Activated T-helper 1 cell treated with anti-CD3 and anti-CD28 coated beads, Interleukin-12 subunit alpha, Interleukin-12 subunit beta, Interleukin-2, Interleukin-4 antibody, amounts not matched to agents 30 ng/mL and 10 ng/mL and 1 ng/mL, durations not matched to agents 14 hours and 24 hours and 36 hours (primary cell): ENCODE measurements at regions not wholly inside any gene's neighbourhood (a gene's known extent, or its start where the extent isn't known, plus 50 kb on each side); places are given as distances from the start of the nearest gene placed in this dataset.

Experiments used
- DNase-seq: peaks from one replicate; pipeline ENCODE4 v3.0.0; 2021; ENCODE audit warnings: low spot score
- H3K27ac Mint-ChIP-seq: one replicate; pipeline ENCODE4 v1.8.0; 2021; ENCODE audit warnings: mild to moderate bottlenecking, mixed read lengths
- H3K27me3 Mint-ChIP-seq: one replicate; pipeline ENCODE4 v1.8.0; 2022; ENCODE audit warnings: mild to moderate bottlenecking, moderate library complexity, mixed read lengths; ENCODE audit not compliant: insufficient read depth
- H3K36me3 Mint-ChIP-seq: one replicate; pipeline ENCODE4 v1.8.0; 2021; ENCODE audit warnings: low read depth, mixed read lengths
- H3K4me1 Mint-ChIP-seq: one replicate; pipeline ENCODE4 v1.8.0; 2021; ENCODE audit warnings: low read depth, mixed read lengths
- H3K4me3 Mint-ChIP-seq: one replicate; pipeline ENCODE4 v1.8.0; 2021; ENCODE audit warnings: mild to moderate bottlenecking, moderate library complexity, mixed read lengths
- H3K9me3 Mint-ChIP-seq: one replicate; pipeline ENCODE4 v1.8.0; 2021; ENCODE audit warnings: mixed read lengths
- intact Hi-C: fragments of 100-400 bp; cut with micrococcal nuclease; formaldehyde crosslinking; loops from one replicate; pipeline ENCODE4 v1.15.1; 2024

GRCh38 chr6:14873781-14874441 lies 372.0 kb upstream of the JARID2 start:
- Mint-ChIP-seq H3K4me1 (peaks cover 75% of the 10 kb centered on the region), H3K9me3 (no peaks in the 10 kb centered on the region), H3K4me3 (no peak overlapping the region), H3K27ac (peak overlapping the region; percentile 50), H3K36me3 (peaks cover 16% of the 10 kb centered on the region), H3K27me3 (peaks cover under 1% of the 10 kb centered on the region)
- intact Hi-C loops, result no loop called here
- DNase-seq, result no peak

- no peaks in the 10 kb centered on the region for H3K27me3 Mint-ChIP-seq
- H3K36me3 Mint-ChIP-seq, result peaks cover 11% of the 10 kb centered on the region
- no peaks in the 10 kb centered on the region for H3K9me3 Mint-ChIP-seq
- DNase-seq, result no peak
- no peak overlapping the region for H3K4me3 Mint-ChIP-seq
- peak overlapping the region; percentile 98 for H3K27ac Mint-ChIP-seq
- peaks cover 70% of the 10 kb centered on the region for H3K4me1 Mint-ChIP-seq
- intact Hi-C loops, result loop anchor here (1.0 to 5.0 kb wide), 17 partner anchors 16 to 665 kb away; no protein-coding TSS in a partner anchor
These were observed 370.8 kb upstream of the JARID2 start for GRCh38 chr6:14874975-14875480.

DNA sequence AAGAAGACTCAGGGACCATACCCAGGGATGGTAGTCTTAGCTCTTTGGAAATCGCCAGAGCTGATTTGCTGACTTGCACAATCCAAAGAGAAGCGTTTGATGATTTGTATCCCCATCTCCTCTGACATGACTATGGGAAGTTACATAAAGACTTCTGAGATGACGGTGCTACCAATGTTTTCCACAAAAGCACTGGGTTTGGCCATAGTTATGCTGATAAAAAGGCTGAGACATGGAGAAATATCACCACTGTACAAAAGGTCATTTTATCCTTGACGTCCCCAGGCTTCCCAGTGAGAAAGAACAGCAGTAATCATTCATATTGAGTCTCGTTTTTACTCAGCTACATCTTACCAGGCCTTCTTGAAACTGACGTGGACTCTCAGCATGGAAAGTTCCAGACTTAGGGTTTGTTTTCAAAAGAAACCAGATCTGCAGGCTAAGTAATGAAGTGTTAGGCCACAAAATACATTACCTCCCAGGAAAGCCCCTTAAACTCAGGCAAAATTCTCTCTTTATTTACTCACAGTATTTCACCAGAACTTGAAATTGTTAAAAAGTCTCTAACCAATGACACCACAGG lies 370.3 kb upstream of the JARID2 start:
- Mint-ChIP-seq H3K4me1 (peaks cover 75% of the 10 kb centered on the region), H3K36me3 (peaks cover 10% of the 10 kb centered on the region), H3K27me3 (no peaks in the 10 kb centered on the region), H3K4me3 (peak overlapping the region; percentile 23), H3K9me3 (no peaks in the 10 kb centered on the region), H3K27ac (peak overlapping the region; percentile 98)
- peak; percentile 33 for DNase-seq
- intact Hi-C loops, result loop anchor here (1.0 to 5.0 kb wide), 18 partner anchors 16 to 747 kb away; no protein-coding TSS in a partner anchor

DNA sequence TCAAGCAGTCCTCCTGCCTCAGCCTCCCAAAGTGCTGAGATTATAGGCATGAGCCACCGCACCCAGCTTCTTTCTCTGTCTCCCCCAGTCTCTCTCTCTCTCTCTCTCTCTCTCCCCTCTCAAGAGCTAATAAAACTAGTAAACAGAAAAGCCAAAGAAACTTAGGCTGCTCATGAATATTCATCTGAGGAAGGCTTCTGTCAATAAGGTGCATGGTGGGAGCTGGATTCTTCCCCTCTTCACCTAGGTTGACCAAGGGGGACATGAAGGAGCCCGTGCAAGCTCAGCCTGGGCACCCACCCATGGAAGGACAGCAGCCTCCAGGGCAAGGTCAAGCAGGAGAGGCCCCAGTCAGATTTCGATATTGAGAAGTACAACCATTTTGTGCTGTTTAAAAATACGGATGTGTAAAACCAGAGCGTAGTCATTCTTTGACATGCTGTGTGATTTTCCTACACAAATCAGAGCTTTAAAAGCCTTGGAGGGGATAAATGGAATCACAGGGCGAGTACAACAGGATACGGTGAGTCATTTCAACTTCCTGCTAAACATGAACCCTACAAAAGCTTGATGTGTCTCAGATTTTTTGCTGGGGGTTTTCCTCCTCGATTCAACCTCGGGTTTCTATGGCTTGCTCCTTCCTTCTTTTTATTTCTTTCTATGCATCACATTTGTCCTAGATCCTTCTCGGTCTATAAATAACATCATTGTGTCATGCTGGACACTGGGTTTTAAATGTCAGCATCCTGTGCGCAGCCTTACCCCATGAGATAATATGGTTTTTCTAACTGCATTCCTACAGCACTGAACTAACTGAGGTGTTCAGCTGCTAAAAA lies 368.9 kb upstream of the JARID2 start:
- Mint-ChIP-seq H3K9me3 (no peaks in the 10 kb centered on the region), H3K4me1 (peaks cover 75% of the 10 kb centered on the region), H3K4me3 (peak overlapping the region; percentile 68), H3K36me3 (peaks cover 9% of the 10 kb centered on the region), H3K27me3 (no peaks in the 10 kb centered on the region), H3K27ac (peak overlapping the region; percentile 98)
- intact Hi-C loops, result loop anchor here (1.0 to 5.0 kb wide), 8 partner anchors 129 to 746 kb away; no protein-coding TSS in a partner anchor
- peak; percentile 48 for DNase-seq

DNA sequence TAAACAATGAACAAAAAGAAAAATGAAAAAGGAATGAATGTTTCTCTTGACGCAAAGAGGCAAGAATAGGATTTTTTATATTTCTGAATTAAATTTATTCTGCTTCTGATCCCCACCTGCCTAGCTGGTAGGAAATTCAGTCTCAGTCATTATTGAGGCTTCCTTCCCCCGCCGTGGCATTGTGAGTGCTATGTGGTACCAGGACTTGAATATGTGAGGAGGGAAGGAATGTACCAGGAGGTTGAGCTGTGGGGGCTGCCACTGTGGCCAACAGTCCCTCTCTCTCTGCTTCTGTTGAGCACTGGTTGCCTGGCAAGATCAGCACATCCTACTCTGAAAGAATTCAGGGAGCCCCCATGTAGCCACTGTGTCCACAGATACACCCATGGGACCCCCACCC lies 368.1 kb upstream of the JARID2 start:
- intact Hi-C loops, result loop anchor here (1.0 to 5.0 kb wide), 8 partner anchors 129 to 745 kb away; no protein-coding TSS in a partner anchor
- H3K27ac Mint-ChIP-seq, result peak overlapping the region; percentile 98
- peak overlapping the region; percentile 68 for H3K4me3 Mint-ChIP-seq
- H3K4me1 Mint-ChIP-seq, result peaks cover 67% of the 10 kb centered on the region
- no peaks in the 10 kb centered on the region for H3K27me3 Mint-ChIP-seq
- DNase-seq, result no peak
- H3K36me3 Mint-ChIP-seq, result peaks cover 10% of the 10 kb centered on the region
- H3K9me3 Mint-ChIP-seq, result no peaks in the 10 kb centered on the region

DNA sequence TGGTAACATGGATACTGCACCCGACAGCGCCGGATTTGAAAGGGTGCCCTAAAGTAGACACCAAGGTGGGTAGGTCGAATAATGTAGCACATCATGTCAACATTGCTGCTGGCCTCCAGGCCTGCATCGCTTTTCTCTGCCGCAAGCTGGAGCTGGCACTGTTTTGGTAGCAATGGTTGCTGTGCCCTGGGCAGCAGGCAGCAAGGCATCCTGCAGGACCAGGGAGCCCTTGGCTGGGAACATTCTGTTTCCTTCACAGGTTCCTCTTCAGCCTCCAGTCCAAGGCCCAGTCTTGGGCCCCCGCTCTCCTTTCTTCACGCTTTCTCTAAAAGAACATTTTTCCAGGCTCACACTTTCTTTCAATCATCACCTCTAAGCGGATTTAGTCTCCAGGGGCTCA lies 365.8 kb upstream of the JARID2 start:
- Mint-ChIP-seq H3K4me3 (no peak overlapping the region), H3K4me1 (peaks cover 46% of the 10 kb centered on the region), H3K9me3 (no peaks in the 10 kb centered on the region), H3K27me3 (no peaks in the 10 kb centered on the region), H3K36me3 (peaks cover 3% of the 10 kb centered on the region), H3K27ac (no peak overlapping the region)
- DNase-seq, result no peak
- intact Hi-C loops, result no loop called here

- Mint-ChIP-seq H3K27me3 (no peaks in the 10 kb centered on the region), H3K4me3 (no peak overlapping the region), H3K36me3 (peaks cover 2% of the 10 kb centered on the region), H3K9me3 (no peaks in the 10 kb centered on the region), H3K27ac (no peak overlapping the region), H3K4me1 (peaks cover 40% of the 10 kb centered on the region)
- intact Hi-C loops, result no loop called here
- no peak for DNase-seq
These were observed 365.2 kb upstream of the JARID2 start for GRCh38 chr6:14880677-14881076.

DNA sequence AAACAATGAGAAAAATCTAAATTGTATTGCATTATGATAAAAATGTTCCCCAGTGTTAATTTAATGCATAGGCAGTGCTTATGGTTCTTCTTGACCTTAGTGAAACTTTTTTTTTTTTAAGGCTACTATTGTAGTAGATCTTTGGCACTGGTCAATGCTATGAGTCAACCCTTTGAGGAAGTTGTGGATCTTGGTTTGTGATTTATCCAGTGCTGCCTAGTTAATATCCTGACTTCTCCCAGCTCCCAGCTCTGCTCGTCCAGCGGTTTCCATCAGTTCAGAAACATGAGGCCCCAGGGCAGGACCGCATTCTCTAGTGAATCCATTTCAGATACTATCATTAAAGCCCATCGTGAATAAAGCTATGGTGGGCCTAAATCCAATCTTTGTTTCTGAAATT lies 364.5 kb upstream of the JARID2 start:
- H3K27me3 Mint-ChIP-seq, result peaks cover under 1% of the 10 kb centered on the region
- no peak overlapping the region for H3K27ac Mint-ChIP-seq
- intact Hi-C loops, result no loop called here
- no peaks in the 10 kb centered on the region for H3K9me3 Mint-ChIP-seq
- peaks cover 32% of the 10 kb centered on the region for H3K4me1 Mint-ChIP-seq
- no peak overlapping the region for H3K4me3 Mint-ChIP-seq
- DNase-seq, result no peak
- H3K36me3 Mint-ChIP-seq, result peaks cover 2% of the 10 kb centered on the region

DNA sequence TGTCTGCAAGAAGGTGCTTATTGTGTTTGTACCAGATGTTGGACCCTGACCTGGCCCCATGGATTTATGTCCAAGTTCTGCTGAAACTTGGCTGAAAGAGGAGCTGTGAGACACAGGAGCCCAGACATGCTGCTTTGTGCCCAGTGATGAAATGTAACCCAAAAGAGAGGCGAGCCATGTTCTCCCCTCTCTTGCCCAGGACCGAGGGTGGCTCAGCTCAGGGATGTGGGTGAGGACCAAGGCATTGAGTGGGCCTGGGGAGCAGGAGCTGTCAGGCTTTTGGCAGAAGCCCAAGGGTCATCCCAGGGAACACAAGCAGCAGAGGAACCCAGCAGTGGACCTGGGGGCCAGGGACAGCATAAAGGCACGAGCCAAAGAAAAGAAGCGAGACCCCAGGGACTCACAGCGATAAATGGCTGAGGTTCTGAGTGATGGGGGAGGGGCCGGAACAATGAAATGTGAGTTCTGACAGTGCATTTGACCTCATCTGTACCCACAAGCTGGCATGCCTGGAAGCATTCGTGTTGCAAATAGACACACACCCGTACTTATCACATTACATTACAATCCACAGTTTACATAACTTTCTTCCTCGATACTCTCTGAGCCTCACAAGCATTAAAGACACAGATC lies 363.4 kb upstream of the JARID2 start:
- Mint-ChIP-seq H3K36me3 (peaks cover 2% of the 10 kb centered on the region), H3K9me3 (no peaks in the 10 kb centered on the region), H3K4me3 (no peak overlapping the region), H3K4me1 (peaks cover 26% of the 10 kb centered on the region), H3K27me3 (peaks cover 2% of the 10 kb centered on the region), H3K27ac (no peak overlapping the region)
- intact Hi-C loops, result no loop called here
- DNase-seq, result no peak

DNA sequence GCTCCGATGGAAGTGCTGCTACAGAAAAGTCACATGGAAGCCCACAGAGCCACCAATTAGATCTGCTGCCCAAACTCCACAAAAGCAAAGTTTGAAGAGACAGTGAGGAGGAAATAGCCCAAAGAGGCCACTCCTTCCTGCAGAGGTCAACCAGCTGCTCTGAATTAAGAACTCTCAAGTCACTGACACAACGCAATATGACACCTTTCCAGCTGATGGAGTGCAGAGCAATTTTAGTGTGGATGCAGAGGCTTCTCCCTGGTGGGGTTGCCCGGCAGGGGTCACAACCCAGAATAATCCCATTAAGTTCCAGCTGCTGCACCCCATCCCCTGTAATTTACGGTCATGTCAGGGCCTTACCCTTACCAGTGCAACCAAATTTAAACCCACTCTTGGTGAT lies 361.9 kb upstream of the JARID2 start:
- no peak overlapping the region for H3K4me3 Mint-ChIP-seq
- H3K36me3 Mint-ChIP-seq, result peaks cover 2% of the 10 kb centered on the region

DNA sequence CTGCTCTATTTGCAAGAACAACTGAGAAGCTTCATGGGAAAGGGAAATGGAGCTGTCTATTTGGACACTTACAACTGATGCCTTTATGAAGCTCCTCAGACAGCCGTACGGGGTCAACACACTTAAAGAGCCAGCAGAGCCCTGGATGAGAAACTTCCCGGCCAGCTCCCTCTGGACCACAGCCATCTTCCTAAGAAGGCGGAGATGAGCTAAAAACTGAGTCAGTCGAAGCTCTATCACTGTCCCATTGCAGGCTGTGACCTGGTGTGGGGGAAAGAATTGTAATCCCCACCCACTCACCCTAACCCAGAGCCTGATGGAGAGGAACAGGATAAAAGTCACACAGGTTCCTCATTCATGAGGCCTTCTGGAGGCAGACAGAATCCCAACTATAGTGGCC lies 360.4 kb upstream of the JARID2 start:
- Mint-ChIP-seq H3K4me3 (no peak overlapping the region), H3K9me3 (peaks cover 3% of the 10 kb centered on the region), H3K27me3 (peaks cover 2% of the 10 kb centered on the region), H3K27ac (no peak overlapping the region), H3K4me1 (peaks cover 7% of the 10 kb centered on the region), H3K36me3 (peaks cover 2% of the 10 kb centered on the region)
- DNase-seq, result no peak
- intact Hi-C loops, result no loop called here

More for the DNA sequence above, 361.9 kb upstream of the JARID2 start:
- intact Hi-C loops, result no loop called here
- no peak for DNase-seq
- peaks cover 12% of the 10 kb centered on the region for H3K4me1 Mint-ChIP-seq
- H3K27me3 Mint-ChIP-seq, result peaks cover 2% of the 10 kb centered on the region
- H3K27ac Mint-ChIP-seq, result no peak overlapping the region
- H3K9me3 Mint-ChIP-seq, result no peaks in the 10 kb centered on the region

DNA sequence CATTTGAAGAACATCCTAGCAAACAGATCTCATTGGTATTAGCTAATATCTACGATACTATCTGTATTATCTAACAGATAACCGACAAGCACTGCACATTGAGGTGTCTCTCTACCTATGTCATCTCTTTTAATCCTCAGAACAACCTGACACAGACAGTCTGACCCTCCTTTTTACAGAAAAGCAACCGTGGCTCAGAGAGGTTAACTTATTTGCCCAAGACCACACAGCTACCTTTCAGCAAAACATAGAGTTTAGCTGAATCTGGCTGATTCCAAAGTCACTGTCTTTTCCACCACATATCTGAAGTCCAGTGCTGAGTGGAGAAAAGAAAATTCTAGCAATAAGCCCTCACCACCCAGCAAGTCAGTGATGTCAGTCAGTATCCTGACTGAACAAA lies 358.7 kb upstream of the JARID2 start:
- peaks cover 2% of the 10 kb centered on the region for H3K27me3 Mint-ChIP-seq
- intact Hi-C loops, result no loop called here
- peaks cover 5% of the 10 kb centered on the region for H3K4me1 Mint-ChIP-seq

More for the DNA sequence above, 358.7 kb upstream of the JARID2 start:
- no peaks in the 10 kb centered on the region for H3K36me3 Mint-ChIP-seq
- peaks cover 3% of the 10 kb centered on the region for H3K9me3 Mint-ChIP-seq
- no peak for DNase-seq
- H3K27ac Mint-ChIP-seq, result no peak overlapping the region
- H3K4me3 Mint-ChIP-seq, result no peak overlapping the region
